ENCODE measurements at regions not wholly inside any gene's neighbourhood (a gene's known extent, or its start where the extent isn't known, plus 50 kb on each side); places are given as distances from the start of the nearest gene placed in this dataset.

DNA sequence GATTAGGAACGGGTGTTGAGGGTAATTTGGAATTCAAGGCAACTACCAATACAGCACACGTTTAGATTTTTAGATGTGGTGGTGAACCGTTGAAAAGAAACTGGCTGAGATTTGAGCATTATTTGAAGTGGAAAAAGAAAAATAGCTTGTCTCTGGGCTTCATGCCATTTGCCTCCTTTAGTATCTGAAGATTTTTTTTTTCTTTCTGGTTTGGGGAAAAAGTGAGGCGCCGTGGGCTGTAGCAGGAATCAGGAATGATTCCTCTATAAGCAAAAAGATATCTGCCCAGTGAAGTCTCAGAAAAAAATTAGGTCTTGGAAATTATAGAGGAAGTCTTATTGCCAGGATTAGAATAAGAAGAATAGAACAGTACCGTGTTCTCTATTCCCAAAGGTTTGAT, 88.5 kb downstream of the RPS12 start:
- Histone ChIP-seq H4K20me1 (ENCODE audit: insufficient read depth) (no peaks in the 10 kb centered on the region), H3K9me3 (no peaks in the 10 kb centered on the region), H3K79me2 (ENCODE audit: insufficient read depth) (no peaks in the 10 kb centered on the region), H3K4me2 (no peak overlapping the region), H2AFZ (ENCODE audit: low read depth) (no peak overlapping the region), H3K27me3 (ENCODE audit: insufficient read depth) (no peaks in the 10 kb centered on the region), H3F3A (replicated peaks; ENCODE audit: insufficient read depth) (no peaks in the 10 kb centered on the region), H3K4me3 (ENCODE audit: low read depth in 2 of 2, low read length in 1 of 2) (no peak overlapping the region), H3K9me2 (no peaks in the 10 kb centered on the region), H3K4me1 (ENCODE audit: control insufficient read depth in 1 of 2, insufficient read depth in 2 of 2, low read depth in 1 of 2, low read length in 1 of 2) (no peaks in the 10 kb centered on the region), H3K36me3 (replicated peaks in 1 of 2; ENCODE audit: control insufficient read depth in 1 of 2, insufficient read depth in 2 of 2, low read length in 1 of 2) (no peaks in the 10 kb centered on the region), H3K9ac (no peak overlapping the region), H3K27ac (ENCODE audit: low read depth in 2 of 2, low read length in 1 of 2) (no peak overlapping the region)
- CTCF ChIA-PET: interaction anchor here (1.0 kb wide), 2 partner anchors 10 to 73 kb away, joined by 3 to 4 read pairs; no protein-coding TSS in a partner anchor
- POLR2A ChIA-PET: no interaction called here
- WGBS (ENCODE audit: low lambda C conversion rate): 52% methylated on average over 6 of the region's 6 CpGs
- TF ChIP-seq, protein P1, sequence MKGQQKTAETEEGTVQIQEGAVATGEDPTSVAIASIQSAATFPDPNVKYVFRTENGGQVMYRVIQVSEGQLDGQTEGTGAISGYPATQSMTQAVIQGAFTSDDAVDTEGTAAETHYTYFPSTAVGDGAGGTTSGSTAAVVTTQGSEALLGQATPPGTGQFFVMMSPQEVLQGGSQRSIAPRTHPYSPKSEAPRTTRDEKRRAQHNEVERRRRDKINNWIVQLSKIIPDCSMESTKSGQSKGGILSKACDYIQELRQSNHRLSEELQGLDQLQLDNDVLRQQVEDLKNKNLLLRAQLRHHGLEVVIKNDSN (IDR thresholded peaks at IDR 0.05; ENCODE audit: borderline replicate concordance, low read depth): no peak
- TF ChIP-seq SMC3 (IDR thresholded peaks at IDR 0.05; ENCODE audit: low read depth, low read length) (no peak), TEAD4 (IDR thresholded peaks at IDR 0.05; ENCODE audit: borderline replicate concordance, insufficient read depth) (no peak), CHD2 (IDR thresholded peaks at IDR 0.05; ENCODE audit: low read length, partially characterized antibody) (no peak), MXI1 (IDR thresholded peaks at IDR 0.05; ENCODE audit: low read depth, low read length) (no peak), EZH2phosphoT487 (IDR thresholded peaks at IDR 0.05; ENCODE audit: borderline replicate concordance, low read depth) (no peak), EP300 (IDR thresholded peaks at IDR 0.05; ENCODE audit: borderline replicate concordance in 1 of 2, low read depth in 1 of 2, low read length in 1 of 2) (no peak), NFIC (IDR thresholded peaks at IDR 0.05; ENCODE audit: borderline replicate concordance) (no peak), POLR2AphosphoS5 (IDR thresholded peaks at IDR 0.05; ENCODE audit: low read depth, low read length) (no peak), NRF1 (IDR thresholded peaks at IDR 0.05; ENCODE audit: low read depth, low read length) (no peak), TCF12 (IDR thresholded peaks at IDR 0.05) (no peak), FOXJ3 (CRISPR knock-in tag; IDR thresholded peaks at IDR 0.05) (no peak), RCOR1 (IDR thresholded peaks at IDR 0.05; ENCODE audit: low read length) (no peak)
- no peak for DNase-seq

DNA sequence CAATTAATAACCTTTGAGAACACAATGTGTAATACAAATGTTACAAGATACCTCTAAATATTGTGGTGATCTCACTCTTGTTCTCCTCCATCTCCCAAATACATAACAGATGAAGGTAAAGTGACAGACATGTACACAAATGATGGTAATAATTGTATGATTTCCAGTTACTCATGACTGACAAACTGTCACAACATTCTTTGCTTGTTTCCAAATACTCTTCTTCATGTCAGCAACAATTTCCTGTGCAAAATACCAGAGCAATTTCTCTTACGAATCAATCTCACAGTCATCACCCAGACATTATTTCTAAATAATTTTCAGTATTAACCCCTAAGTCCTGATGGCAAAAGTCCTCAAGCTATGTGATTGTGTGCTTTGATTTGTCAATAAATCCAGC, 92.9 kb downstream of the RPS12 start:
- Histone ChIP-seq H3K4me2 (no peak overlapping the region), H3K79me2 (ENCODE audit: insufficient read depth) (no peaks in the 10 kb centered on the region), H3F3A (replicated peaks; ENCODE audit: insufficient read depth) (no peaks in the 10 kb centered on the region), H3K4me3 (ENCODE audit: low read depth in 2 of 2, low read length in 1 of 2) (no peak overlapping the region), H4K20me1 (ENCODE audit: insufficient read depth) (no peaks in the 10 kb centered on the region), H3K27ac (ENCODE audit: low read depth in 2 of 2, low read length in 1 of 2) (no peak overlapping the region), H3K9ac (no peak overlapping the region), H3K27me3 (ENCODE audit: insufficient read depth) (no peaks in the 10 kb centered on the region), H3K36me3 (replicated peaks in 1 of 2; ENCODE audit: control insufficient read depth in 1 of 2, insufficient read depth in 2 of 2, low read length in 1 of 2) (no peaks in the 10 kb centered on the region), H3K4me1 (ENCODE audit: control insufficient read depth in 1 of 2, insufficient read depth in 2 of 2, low read depth in 1 of 2, low read length in 1 of 2) (no peaks in the 10 kb centered on the region), H2AFZ (ENCODE audit: low read depth) (no peak overlapping the region), H3K9me2 (no peaks in the 10 kb centered on the region), H3K9me3 (no peaks in the 10 kb centered on the region)
- ChIA-PET POLR2A (no interaction called here), CTCF (no interaction called here)
- no peak for DNase-seq
- WGBS (ENCODE audit: low lambda C conversion rate): 13% methylated on average over 1 of the region's 1 CpG
- TF ChIP-seq NRF1 (IDR thresholded peaks at IDR 0.05; ENCODE audit: low read depth, low read length): no peak
- no peak for TF ChIP-seq GABPA (IDR thresholded peaks at IDR 0.05; ENCODE audit: low read depth)
- TF ChIP-seq SIN3A (IDR thresholded peaks at IDR 0.05; ENCODE audit: borderline replicate concordance, low read depth, low read length): no peak
- no peak for TF ChIP-seq TEAD4 (IDR thresholded peaks at IDR 0.05; ENCODE audit: borderline replicate concordance, insufficient read depth)
- TF ChIP-seq ELF1 (IDR thresholded peaks at IDR 0.05): no peak

Measured in SK-N-SH (cell line).